H1 (cell line): ENCODE measurements at regions not wholly inside any gene's neighbourhood (a gene's known extent, or its start where the extent isn't known, plus 50 kb on each side); places are given as distances from the start of the nearest gene placed in this dataset.

ENCODE experiments used
- BRCA1 ChIP-seq: IDR thresholded peaks from 2 replicates; pipeline ENCODE4 v1.6.1; 2012; ENCODE audit warnings: low read depth, low read length, improper control_type of control experiment
- EZH2 ChIP-seq: fragments of 200-600 bp; sonication (generic); IDR thresholded peaks from 2 replicates; pipeline ENCODE4 v1.7.1; 2012; ENCODE audit warnings: low read depth, mild to moderate bottlenecking, moderate library complexity, low read length, inconsistent platforms; ENCODE audit not compliant: severe bottlenecking
- GABPA ChIP-seq: IDR thresholded peaks from 2 replicates; pipeline ENCODE4 v1.6.1; 2011; ENCODE audit warnings: mild to moderate bottlenecking, low read length, moderate library complexity, borderline replicate concordance; ENCODE audit not compliant: insufficient read depth
- HDAC2 ChIP-seq, 2 experiments: fragments of 300-600 bp in 1 of 2; sonication (generic) in 1 of 2; IDR thresholded peaks; 2 replicates each; pipeline ENCODE4 v1.6.1; 2011 to 2012; ENCODE audit warnings: low read depth in 2 of 2, low read length in 2 of 2, mild to moderate bottlenecking in 2 of 2, moderate library complexity in 2 of 2, borderline replicate concordance in 1 of 2, inconsistent platforms in 1 of 2
- KDM4A ChIP-seq: IDR thresholded peaks from one replicate; pipeline ENCODE4 v1.7.1; 2012; ENCODE audit warnings: low read depth, mild to moderate bottlenecking, moderate library complexity, low read length, inconsistent platforms; ENCODE audit not compliant: severe bottlenecking
- TEAD4 ChIP-seq: IDR thresholded peaks from 2 replicates; pipeline ENCODE4 v1.6.1; 2012; ENCODE audit warnings: low read depth, low read length, inconsistent platforms, mixed read lengths

- TF ChIP-seq GABPA: no peak
- TF ChIP-seq KDM4A: no peak
- TF ChIP-seq EZH2: no peak
- no peak for TF ChIP-seq HDAC2 (IDR thresholded peaks at IDR 0.05; ENCODE audit: borderline replicate concordance in 1 of 2, low read depth in 2 of 2, low read length in 2 of 2)
- no peak for TF ChIP-seq TEAD4
- TF ChIP-seq BRCA1: no peak
Observed at GRCh38 chr7:117963264-117964197, 90.3 kb upstream of the CTTNBP2 start (continued).
